ENCODE measurements at regions not wholly inside any gene's neighbourhood (a gene's known extent, or its start where the extent isn't known, plus 50 kb on each side); places are given as distances from the start of the nearest gene placed in this dataset.

- intact Hi-C loops (cut with DNase I): no loop called here
- no peak for DNase-seq
These were observed 184.2 kb downstream of the KDR start for GRCh38 chr4:54940996-54941865.

GRCh38 chr4:54937501-54937900 lies 187.9 kb downstream of the KDR start:
- intact Hi-C loops (cut with DNase I): no loop called here
- DNase-seq: no peak

- intact Hi-C loops (cut with DNase I): no loop called here
- no peak for DNase-seq
These were observed 191.8 kb downstream of the KDR start for GRCh38 chr4:54933579-54933978.

- no peak for DNase-seq
- intact Hi-C loops (cut with DNase I): no loop called here
These were observed 195.2 kb downstream of the KDR start for GRCh38 chr4:54930226-54930625.

GRCh38 chr4:54929459-54929858 lies 195.9 kb downstream of the KDR start:
- intact Hi-C loops (cut with DNase I): no loop called here
- peak in 41 of 42 donors; percentile 3 to 87 (median 43) for DNase-seq

- DNase-seq: no peak
- intact Hi-C loops (cut with DNase I): no loop called here
These were observed 200.5 kb downstream of the KDR start for GRCh38 chr4:54924891-54925290.

GRCh38 chr4:54915276-54915675 lies 210.1 kb downstream of the KDR start:
- no peak for DNase-seq
- intact Hi-C loops (cut with DNase I): no loop called here

GRCh38 chr4:54914781-54915180 lies 210.6 kb downstream of the KDR start:
- intact Hi-C loops (cut with DNase I): no loop called here
- peak in 1 of 42 donors; percentile 4 for DNase-seq

- intact Hi-C loops (cut with DNase I): no loop called here
- DNase-seq: no peak
These were observed 211.5 kb downstream of the KDR start for GRCh38 chr4:54913751-54914526.

GRCh38 chr4:54912155-54912554 lies 213.2 kb downstream of the KDR start:
- intact Hi-C loops (cut with DNase I): no loop called here

GRCh38 chr4:54909961-54910360 lies 215.4 kb downstream of the KDR start:
- DNase-seq: no peak
- intact Hi-C loops (cut with DNase I): no loop called here

More at GRCh38 chr4:54912155-54912554, 213.2 kb downstream of the KDR start:
- no peak for DNase-seq

GRCh38 chr4:54908763-54909162 lies 216.6 kb downstream of the KDR start:
- DNase-seq: no peak

GRCh38 chr4:54904953-54905352 lies 220.4 kb downstream of the KDR start:
- DNase-seq: no peak
- intact Hi-C loops (cut with DNase I): no loop called here

More at GRCh38 chr4:54908763-54909162, 216.6 kb downstream of the KDR start:
- intact Hi-C loops (cut with DNase I): no loop called here

GRCh38 chr4:54902976-54903375 lies 222.4 kb downstream of the KDR start:
- no peak for DNase-seq
- intact Hi-C loops (cut with DNase I): no loop called here

GRCh38 chr4:54902271-54902670 lies 223.1 kb downstream of the KDR start:
- intact Hi-C loops (cut with DNase I): no loop called here
- no peak for DNase-seq

GRCh38 chr4:54901202-54901601 lies 224.2 kb downstream of the KDR start:
- no peak for DNase-seq
- intact Hi-C loops (cut with DNase I): no loop called here

- intact Hi-C loops (cut with DNase I): no loop called here
- DNase-seq: no peak
These were observed 226.6 kb downstream of the KDR start for GRCh38 chr4:54898656-54899340.

- DNase-seq: no peak
- intact Hi-C loops (cut with DNase I): no loop called here
These were observed 227.3 kb downstream of the KDR start for GRCh38 chr4:54898056-54898562.

- intact Hi-C loops (cut with DNase I): no loop called here
- DNase-seq: no peak
These were observed 227.8 kb downstream of the KDR start for GRCh38 chr4:54897590-54897989.

GRCh38 chr4:54882616-54883015 lies 224.9 kb downstream of the KIT start:
- DNase-seq: no peak
- intact Hi-C loops (cut with DNase I): no loop called here

Data from head of caudate nucleus (tissue), 42 donors.